ENCODE measurements at regions not wholly inside any gene's neighbourhood (a gene's known extent, or its start where the extent isn't known, plus 50 kb on each side); places are given as distances from the start of the nearest gene placed in this dataset.

DNA sequence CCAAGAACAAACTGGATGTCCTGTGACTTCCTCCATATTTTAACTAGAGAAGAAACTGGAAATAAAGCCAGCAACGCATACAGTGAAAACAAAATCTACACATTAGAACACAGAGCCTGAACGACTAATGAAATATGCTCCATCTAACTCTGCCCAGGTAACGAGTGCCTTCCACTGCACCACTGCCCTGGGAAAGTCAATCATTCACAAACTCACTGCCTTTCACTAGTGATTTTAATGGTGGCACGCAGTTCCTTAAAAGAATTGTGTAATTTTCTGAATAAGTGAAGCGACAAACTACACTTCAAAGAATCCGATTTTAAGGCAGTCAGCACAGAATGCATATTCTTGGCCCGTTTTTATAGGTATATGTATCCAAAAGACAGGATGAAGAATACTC, 416.0 kb downstream of the SHQ1 start:
- no peak for DNase-seq (ENCODE audit: low read depth)

DNA sequence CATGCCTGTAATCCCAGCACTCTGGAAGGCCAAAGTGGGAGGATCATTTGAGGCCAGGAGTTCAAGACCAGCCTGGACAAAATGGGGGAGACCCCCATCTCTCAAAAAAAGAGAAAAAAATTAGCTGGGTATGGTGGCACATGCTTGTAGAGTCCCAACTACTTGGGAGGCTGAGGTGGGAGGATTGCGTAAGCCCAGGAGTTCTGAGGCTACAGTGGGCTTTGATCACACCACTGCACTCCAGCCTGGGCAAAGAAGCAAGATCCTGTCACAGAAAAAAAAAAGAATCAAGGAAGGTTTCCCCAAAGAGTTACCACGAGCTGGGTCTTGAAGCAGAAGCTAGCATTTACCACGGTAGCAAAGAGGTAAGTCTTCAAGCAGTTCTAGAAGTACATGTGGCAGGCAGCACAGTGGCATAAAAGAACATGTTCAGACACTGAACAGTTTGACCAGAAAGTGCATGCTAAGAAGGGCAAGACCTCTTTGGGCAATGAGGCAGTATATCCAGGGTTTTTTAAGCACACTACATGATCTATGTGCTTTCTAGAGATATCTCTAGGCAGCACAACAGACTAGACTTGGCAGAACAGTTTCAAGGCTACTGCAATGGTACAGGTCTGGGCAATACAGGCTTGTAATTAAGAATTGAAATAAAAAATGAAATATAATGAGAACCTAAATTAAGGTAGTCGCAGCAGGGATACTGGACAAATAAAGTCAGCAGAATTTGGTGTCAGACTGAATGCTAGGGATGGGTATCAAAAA, 418.5 kb downstream of the SHQ1 start:
- DNase-seq (ENCODE audit: low read depth): no peak

GRCh38 chr3:72428803-72429202, 419.4 kb downstream of the SHQ1 start:
- no peak for DNase-seq (ENCODE audit: low read depth)

GRCh38 chr3:72427624-72428023, 420.6 kb downstream of the SHQ1 start:
- DNase-seq (ENCODE audit: low read depth): no peak

DNA sequence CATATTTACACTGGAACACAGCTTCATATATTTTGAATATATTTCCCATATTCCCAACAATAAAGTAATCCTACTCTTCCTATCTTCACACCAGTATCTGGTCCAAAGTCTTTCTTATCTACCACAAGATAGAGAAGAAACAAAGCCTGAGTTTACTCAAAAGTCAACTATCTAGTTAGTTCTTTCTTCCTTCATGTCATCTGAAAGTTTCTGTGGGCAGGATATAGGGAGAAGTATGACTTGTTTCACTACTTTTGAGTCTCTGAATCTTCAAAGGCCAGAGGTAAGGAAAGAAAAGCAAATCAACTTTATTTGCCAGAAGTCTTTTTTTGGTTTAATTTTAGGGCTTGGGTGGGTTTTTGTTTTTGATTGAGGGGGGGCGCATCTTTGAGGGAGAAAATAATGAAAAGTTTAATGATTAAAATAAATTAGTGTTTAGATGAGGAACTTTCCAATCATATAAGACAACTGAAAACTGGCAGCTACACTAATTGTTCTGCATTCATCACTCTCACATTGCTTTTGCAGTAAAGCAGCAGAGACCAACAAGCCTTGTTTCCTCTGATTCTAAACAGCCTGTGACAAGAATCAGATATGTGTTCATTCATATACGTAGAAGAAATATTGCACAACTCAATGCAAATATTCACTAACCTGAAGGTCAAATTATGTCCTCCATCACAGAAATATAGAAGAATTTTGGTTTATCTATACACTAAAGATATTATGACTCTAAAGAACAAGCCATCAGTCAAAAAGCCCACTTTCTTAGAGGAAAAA, 421.4 kb downstream of the SHQ1 start:
- no peak for DNase-seq (ENCODE audit: low read depth)

DNA sequence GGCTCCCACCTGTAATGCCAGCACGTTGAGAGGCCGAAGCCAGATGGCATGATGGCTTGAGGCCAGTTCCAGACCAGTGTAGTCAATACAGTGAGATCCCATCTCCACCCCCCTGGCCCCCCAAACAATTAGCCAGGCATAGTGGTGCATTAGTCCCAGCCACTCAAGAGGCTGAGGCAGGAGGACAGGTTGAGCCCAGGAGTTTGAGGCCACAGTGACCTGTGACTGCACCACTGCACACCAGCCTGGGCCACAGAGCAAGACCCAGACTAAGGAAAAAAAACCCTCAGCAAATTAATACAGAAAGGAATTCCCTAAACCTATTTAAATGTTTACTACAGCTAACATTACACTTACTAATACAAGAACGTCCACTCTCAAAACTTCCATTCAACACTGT, 424.6 kb downstream of the SHQ1 start:
- DNase-seq (ENCODE audit: low read depth): no peak

GRCh38 chr3:72421786-72422185, 426.5 kb downstream of the SHQ1 start:
- DNase-seq (ENCODE audit: low read depth): no peak

DNA sequence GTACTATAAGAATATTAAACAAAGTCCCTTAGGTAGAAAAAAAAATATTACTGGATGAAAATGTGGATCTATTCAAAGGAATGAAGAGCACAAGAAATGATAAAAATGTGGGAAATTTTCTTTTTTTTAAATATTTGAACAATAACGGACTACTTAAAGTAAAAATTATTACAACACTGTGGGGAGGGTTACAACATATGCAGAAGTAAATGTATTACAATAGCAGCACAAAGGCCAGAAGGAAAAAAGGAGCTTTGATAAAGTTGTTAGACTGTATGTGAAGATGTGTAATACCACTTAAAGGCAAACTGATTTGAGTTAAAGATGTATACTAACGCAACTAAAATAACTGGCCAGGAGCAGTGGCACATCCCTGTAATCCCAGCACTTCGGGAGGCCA, 427.1 kb downstream of the SHQ1 start:
- DNase-seq (ENCODE audit: low read depth): no peak

DNA sequence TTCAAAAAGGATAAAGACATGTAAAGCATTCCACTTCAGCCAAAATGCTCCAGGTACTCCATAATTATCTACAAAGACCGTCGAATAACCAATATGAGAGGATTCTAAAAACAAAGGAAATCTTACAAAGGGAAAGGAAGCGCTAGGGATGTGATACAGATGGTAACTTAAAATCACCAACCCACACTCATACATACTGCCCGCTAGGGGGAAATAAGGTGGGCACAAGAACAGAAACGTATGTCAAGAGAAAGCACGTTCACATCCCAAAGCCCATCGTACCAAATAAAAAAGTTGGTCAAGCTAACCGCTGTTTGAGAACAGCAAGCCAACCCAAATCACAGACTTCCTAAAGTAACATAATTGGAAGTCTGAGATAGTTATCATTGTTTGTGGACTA, 429.4 kb downstream of the SHQ1 start:
- no peak for DNase-seq (ENCODE audit: low read depth)

GRCh38 chr3:72418244-72418643, 430.0 kb downstream of the SHQ1 start:
- no peak for DNase-seq (ENCODE audit: low read depth)

GRCh38 chr3:72414481-72415016, 433.7 kb downstream of the SHQ1 start:
- DNase-seq (ENCODE audit: low read depth): no peak

DNA sequence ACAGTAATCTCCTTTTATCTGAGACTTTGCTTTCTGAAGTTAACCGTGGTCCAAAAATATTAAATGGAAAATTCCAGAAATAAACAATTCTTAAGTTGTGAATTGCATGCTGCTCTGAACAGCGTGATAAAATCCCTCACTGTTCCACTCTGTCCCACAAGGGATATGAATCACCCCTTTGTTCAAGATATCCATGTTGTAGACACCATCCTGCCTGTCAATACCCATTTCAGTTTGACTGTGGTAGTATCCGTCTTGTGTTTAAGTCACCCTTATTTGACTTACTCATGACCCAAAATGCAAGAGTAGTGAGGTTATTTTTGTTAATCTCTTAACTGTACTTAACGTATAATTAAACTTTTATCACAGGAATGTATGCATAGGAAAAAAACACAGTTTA, 435.0 kb downstream of the SHQ1 start:
- DNase-seq (ENCODE audit: low read depth): no peak

DNA sequence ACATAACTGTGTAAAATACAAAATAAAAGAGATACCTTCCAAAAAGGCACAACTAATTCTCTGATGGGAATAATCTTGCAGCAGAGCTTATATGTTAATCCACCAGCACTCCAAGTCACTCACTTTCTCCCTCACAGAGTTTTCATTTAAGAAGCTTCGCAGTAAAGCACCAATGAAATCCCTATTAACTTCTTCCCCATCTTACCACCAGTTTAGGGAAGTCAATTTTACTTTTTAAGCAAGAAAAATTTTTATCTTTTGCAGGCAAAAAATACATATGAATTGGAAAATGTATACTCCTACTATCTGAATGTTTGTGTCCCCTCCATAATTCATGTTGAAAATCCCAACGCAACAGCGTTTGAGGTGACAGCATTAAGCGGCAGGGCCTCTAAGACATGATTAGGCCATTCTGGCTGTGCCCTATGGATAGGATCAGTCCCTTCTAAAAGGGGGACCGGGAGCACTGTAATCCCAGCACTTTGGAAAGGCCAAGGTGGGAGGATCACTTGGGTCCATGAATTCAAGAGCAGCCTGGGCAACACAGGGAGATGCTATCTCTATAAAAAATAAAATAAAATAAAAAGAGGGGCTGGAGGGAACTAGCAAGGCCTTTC, 435.8 kb downstream of the SHQ1 start:
- no peak for DNase-seq (ENCODE audit: low read depth)

- DNase-seq (ENCODE audit: low read depth): no peak
Measured at GRCh38 chr3:72411843-72412242, 436.4 kb downstream of the SHQ1 start.

- DNase-seq (ENCODE audit: low read depth): no peak
Measured at GRCh38 chr3:72411126-72411525, 437.1 kb downstream of the SHQ1 start.

GRCh38 chr3:72408983-72409779, 439.1 kb downstream of the SHQ1 start:
- DNase-seq (ENCODE audit: low read depth): no peak

DNA sequence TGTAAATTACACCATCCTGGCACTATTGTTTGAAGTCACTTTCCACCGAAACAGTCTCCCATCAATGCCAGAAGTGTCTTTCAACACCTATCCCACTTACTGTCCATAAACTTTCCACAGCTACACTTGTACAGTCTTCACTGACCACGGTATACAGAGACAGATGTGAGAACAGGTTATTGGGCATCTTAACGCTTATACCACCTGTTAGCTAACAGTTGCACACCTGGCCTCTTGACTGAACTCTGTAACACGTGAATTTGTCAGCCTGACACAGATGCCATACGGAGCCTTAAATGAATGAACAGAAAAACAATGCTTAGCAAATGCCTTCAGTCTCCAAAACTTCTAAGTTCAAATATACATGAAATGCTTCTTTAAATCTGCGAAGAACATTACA, 440.5 kb downstream of the SHQ1 start:
- no peak for DNase-seq (ENCODE audit: low read depth)

GRCh38 chr3:72405943-72406566, 442.2 kb downstream of the SHQ1 start:
- no peak for DNase-seq (ENCODE audit: low read depth)

DNA sequence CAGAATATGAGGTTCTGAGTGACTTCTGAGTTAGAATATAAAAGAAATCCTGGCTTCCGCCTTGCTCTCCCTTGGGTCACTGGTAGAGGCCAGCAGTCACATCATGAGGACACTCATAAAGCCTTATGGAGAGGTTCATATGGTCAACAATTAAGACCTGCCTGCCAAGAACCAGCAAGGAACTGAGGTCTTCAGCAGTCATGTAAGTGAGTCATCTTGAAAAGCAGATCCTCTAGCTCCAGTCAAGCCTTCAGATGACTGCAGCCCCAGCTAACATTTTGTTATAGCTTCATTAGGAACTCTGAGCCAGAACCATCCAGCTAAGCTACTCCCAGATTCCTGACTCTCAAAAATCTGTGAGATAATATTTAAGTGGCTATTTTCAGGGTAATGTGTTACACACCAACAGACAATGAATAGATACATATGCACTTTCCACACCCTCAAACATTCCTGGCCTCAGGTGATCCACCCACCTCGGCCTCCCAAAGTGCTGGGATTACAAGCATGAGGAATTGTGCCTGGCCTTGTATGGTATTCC, 447.2 kb downstream of the SHQ1 start:
- DNase-seq (ENCODE audit: low read depth): no peak

GRCh38 chr3:72398781-72399180, 449.5 kb downstream of the SHQ1 start:
- DNase-seq (ENCODE audit: low read depth): no peak

GRCh38 chr3:72397586-72397985, 450.7 kb downstream of the SHQ1 start:
- DNase-seq (ENCODE audit: low read depth): no peak
